Prostate gland (tissue), 2 donors: ENCODE measurements at regions not wholly inside any gene's neighbourhood (a gene's known extent, or its start where the extent isn't known, plus 50 kb on each side); places are given as distances from the start of the nearest gene placed in this dataset.
A peak's percentile ranks its signal among the peaks of the same experiment; 100 is the strongest.

Source experiments
- DNase-seq: peaks from one replicate; pipeline ENCODE4 v3.0.0-alpha.2; 2019; ENCODE audit warnings: low spot score
- H3K27ac ChIP-seq, 2 donors: fragments of 200-600 bp; sonication (generic); 2 replicates each; pipeline ENCODE4 v1.5.1; 2017 to 2019
- H3K27me3 ChIP-seq: fragments of 200-600 bp; sonication (generic); replicated peaks from 2 replicates; pipeline ENCODE4 v1.5.1; 2019; ENCODE audit not compliant: insufficient read depth
- H3K36me3 ChIP-seq, 2 donors: fragments of 200-600 bp; sonication (generic); 1 replicate in 1 of 2; 2 replicates in 1 of 2; pipeline versions ENCODE4 v1.5.1 to v1.8.1; 2017 to 2019
- H3K4me1 ChIP-seq: fragments of 200-600 bp; sonication (generic); replicated peaks from 2 replicates; pipeline ENCODE4 v1.5.1; 2019
- H3K4me3 ChIP-seq, 2 donors: fragments of 200-600 bp; sonication (generic); 2 replicates each; pipeline ENCODE4 v1.5.1; 2017 to 2019
- H3K9me3 ChIP-seq: fragments of 200-600 bp; sonication (generic); 2 replicates; pipeline ENCODE4 v1.5.1; 2017
- POLR2A ChIP-seq: fragments of 450-650 bp; IDR thresholded peaks from one replicate; pipeline ENCODE4 v1.6.1; 2016; ENCODE audit warnings: antibody characterized with exemption, mild to moderate bottlenecking
- POLR2AphosphoS5 ChIP-seq: sonication (generic); formaldehyde crosslinking; IDR thresholded peaks from one replicate; pipeline ENCODE4 v1.6.1; 2017; ENCODE audit warnings: antibody characterized with exemption
- WGBS: methylation state at CpG from one replicate; pipeline ENCODE4 v1.1.5; 2018; 5-methylcytosine and 5-hydroxymethylcytosine counted together
- intact Hi-C: fragments of 100-400 bp; cut with DNase I; formaldehyde crosslinking; loops from one replicate; pipeline ENCODE4 v1.14.2; 2022
- TF ChIP-seq, protein P1 (sequence below), 4 experiments: fragments of 200-600 bp in 2 of 4; fragments of 450-650 bp in 2 of 4; sonication (generic) in 2 of 4; IDR thresholded peaks; 1 replicate in 3 of 4; 2 replicates in 1 of 4; pipeline ENCODE4 v1.5.1; 2016 to 2019; ENCODE audit warnings: antibody characterized with exemption in 4 of 4, mild to moderate bottlenecking in 2 of 4, moderate library complexity in 2 of 4

DNA sequence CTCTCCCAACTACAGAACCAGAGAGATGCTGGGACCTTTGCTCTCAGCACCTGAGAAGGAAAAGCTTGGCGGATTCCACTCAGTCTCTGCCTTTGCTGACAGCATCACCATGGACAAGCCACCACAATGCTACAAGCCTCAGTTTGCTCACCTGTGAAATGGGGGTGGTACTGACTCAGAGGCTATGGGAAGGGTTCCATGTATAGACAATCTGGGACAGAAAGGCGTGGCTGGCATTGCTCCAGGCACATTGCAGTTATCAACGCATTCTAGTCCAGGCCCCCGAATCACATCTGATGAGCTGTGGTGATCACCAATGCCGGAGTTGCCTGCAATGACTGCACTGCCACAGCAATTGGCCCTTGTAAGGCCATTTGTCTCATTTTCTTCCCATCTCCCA is 72.6 kb downstream of the ISX start:
- TF ChIP-seq POLR2AphosphoS5 (no peak), POLR2A (no peak)
- TF ChIP-seq, protein P1, sequence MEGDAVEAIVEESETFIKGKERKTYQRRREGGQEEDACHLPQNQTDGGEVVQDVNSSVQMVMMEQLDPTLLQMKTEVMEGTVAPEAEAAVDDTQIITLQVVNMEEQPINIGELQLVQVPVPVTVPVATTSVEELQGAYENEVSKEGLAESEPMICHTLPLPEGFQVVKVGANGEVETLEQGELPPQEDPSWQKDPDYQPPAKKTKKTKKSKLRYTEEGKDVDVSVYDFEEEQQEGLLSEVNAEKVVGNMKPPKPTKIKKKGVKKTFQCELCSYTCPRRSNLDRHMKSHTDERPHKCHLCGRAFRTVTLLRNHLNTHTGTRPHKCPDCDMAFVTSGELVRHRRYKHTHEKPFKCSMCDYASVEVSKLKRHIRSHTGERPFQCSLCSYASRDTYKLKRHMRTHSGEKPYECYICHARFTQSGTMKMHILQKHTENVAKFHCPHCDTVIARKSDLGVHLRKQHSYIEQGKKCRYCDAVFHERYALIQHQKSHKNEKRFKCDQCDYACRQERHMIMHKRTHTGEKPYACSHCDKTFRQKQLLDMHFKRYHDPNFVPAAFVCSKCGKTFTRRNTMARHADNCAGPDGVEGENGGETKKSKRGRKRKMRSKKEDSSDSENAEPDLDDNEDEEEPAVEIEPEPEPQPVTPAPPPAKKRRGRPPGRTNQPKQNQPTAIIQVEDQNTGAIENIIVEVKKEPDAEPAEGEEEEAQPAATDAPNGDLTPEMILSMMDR (IDR thresholded peaks at IDR 0.05): no peak
- no peak for DNase-seq
- intact Hi-C loops: no loop called here
- no peak overlapping the region for H3K4me3 ChIP-seq
- H3K27ac ChIP-seq: no peak overlapping the region
- no peaks in the 10 kb centered on the region for H3K27me3 ChIP-seq
- H3K36me3 ChIP-seq: no peaks in the 10 kb centered on the region
- WGBS: 92% methylated on average over 5 of the region's 5 CpGs
- no peaks in the 10 kb centered on the region for H3K4me1 ChIP-seq
- no peaks in the 10 kb centered on the region for H3K9me3 ChIP-seq

DNA sequence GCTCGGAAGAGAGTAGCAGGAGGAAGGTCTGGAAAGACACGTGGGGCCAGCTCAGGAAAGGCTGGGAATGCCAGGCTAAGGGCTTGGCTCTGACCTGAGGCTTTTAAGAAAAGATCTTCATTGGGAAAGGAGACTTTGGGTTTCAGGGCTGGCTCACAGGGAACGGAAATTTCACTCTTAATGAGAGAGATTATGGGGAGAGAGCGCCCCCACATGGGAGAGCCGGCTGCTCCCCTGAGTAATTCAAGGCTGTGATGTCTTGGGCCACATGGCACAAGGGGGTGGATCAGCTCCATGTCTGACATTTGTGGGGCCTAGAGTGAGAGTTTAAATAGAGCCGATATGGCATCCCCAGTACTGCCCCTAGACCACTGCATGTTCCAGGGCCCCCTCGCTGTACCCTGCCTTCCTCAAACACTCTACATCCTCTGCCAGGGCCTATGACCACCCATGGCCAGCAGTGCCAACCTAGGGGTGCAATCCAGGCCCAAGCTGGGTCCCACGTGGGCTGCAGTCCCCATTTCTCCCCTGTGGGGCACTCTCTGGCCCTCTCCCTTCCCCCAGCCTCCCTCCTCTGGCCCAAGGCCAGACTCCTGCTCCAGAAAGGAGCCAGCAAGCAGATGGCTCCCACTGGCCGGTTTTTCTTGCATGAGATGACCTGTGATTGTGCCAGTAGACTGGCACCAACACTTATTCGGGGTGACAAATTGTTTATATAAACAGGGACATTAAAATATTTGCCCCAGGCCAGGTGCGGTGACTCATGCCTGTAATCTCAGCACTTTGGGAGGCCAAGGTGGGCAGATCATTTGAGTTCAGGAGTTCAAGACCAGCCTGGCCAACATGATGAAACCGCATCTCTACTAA is 75.2 kb downstream of the ISX start:
- intact Hi-C loops: no loop called here
- WGBS: 53% methylated on average over 12 of the region's 12 CpGs

DNA sequence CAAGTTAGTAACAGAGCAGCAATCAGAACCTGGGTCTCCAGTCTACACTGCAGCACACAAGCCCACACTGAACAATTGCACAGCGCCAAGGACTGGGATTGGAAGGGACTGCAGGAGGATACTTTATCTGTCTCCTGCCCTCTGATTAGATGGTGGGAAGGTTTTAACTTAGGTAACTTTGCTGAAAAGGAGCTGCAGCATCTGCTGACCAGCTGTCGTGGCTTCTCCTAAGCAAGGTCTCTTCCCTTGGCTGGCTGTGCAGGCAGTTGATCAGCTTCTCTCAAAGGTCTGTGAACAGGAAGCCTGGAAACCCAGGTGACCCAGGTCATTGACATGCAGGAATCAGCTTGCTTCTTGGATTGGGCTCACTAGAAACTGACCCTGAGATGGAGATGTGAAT is 82.4 kb downstream of the ISX start:
- WGBS: 89% methylated on average over 2 of the region's 2 CpGs
- intact Hi-C loops: no loop called here
- H3K27me3 ChIP-seq: no peaks in the 10 kb centered on the region
- no peaks in the 10 kb centered on the region for H3K9me3 ChIP-seq
- no peaks in the 10 kb centered on the region for H3K36me3 ChIP-seq
- H3K4me1 ChIP-seq: no peaks in the 10 kb centered on the region
- no peak overlapping the region for H3K4me3 ChIP-seq
- TF ChIP-seq POLR2AphosphoS5: no peak
- TF ChIP-seq POLR2A: no peak
- TF ChIP-seq, protein P1 (IDR thresholded peaks at IDR 0.05): no peak
- no peak for DNase-seq
- no peak overlapping the region for H3K27ac ChIP-seq

More for the DNA sequence above, 75.2 kb downstream of the ISX start:
- H3K36me3 ChIP-seq: no peaks in the 10 kb centered on the region
- no peak overlapping the region for H3K27ac ChIP-seq
- H3K4me3 ChIP-seq: no peak overlapping the region
- TF ChIP-seq POLR2A: no peak
- TF ChIP-seq POLR2AphosphoS5: no peak
- TF ChIP-seq, protein P1 (IDR thresholded peaks at IDR 0.05): peak in 1 of 4 experiments; percentile 34
- no peaks in the 10 kb centered on the region for H3K27me3 ChIP-seq
- no peaks in the 10 kb centered on the region for H3K9me3 ChIP-seq
- DNase-seq: no peak
- H3K4me1 ChIP-seq: no peaks in the 10 kb centered on the region

DNA sequence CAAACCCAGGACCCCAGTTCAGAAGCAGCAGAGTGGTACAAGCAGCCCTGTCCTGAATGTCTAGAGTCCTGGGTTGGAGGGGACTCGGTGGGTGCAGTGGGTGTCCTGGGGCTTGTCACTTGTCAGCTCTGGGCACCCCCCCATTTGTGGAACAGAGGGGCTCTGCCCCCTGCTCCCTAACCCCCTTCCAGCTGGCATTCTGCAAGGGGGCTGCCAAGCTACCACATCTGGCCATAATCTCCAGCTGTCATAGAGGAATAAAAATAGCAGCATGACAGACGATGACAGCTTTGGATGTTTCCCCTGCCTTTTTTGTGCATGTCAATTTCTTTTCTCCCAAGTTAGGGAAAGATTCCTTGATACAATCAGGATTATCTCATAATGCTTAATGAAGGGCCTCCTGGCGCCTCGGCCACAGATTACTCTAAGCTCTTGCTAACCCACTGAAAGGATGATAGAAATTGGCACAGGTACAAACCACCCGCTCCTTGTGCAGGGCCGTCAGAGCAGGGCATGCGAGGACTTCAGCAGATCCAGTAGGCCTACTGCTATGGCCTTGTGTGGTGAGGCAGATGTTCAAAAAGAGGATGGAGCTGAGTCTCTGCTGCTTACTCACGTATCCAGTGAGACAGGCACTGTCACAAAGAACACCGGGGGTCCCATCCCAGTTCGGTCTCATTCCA is 83.0 kb downstream of the ISX start:
- Histone ChIP-seq H3K9me3 (no peaks in the 10 kb centered on the region), H3K27me3 (no peaks in the 10 kb centered on the region), H3K4me1 (no peaks in the 10 kb centered on the region), H3K27ac (no peak overlapping the region), H3K4me3 (no peak overlapping the region), H3K36me3 (no peaks in the 10 kb centered on the region)
- DNase-seq: no peak
- WGBS: 78% methylated on average over 10 of the region's 10 CpGs
- intact Hi-C loops: no loop called here
- TF ChIP-seq POLR2A (no peak), POLR2AphosphoS5 (no peak)
- TF ChIP-seq, protein P1 (IDR thresholded peaks at IDR 0.05): no peak
